HG03139 (cell line): ENCODE measurements at regions not wholly inside any gene's neighbourhood (a gene's known extent, or its start where the extent isn't known, plus 50 kb on each side); places are given as distances from the start of the nearest gene placed in this dataset.
"Not testable (repeated sequence)": the region's sequence is repeated elsewhere in the genome, so short reads cannot be mapped to it uniquely, and the experiment has no call there.

Experiments
- ATAC-seq: cut with Tn5 transposase; IDR thresholded peaks from one replicate; pipeline ENCODE4 v1.9.1; 2021; ENCODE audit not compliant: unreplicated experiment

DNA sequence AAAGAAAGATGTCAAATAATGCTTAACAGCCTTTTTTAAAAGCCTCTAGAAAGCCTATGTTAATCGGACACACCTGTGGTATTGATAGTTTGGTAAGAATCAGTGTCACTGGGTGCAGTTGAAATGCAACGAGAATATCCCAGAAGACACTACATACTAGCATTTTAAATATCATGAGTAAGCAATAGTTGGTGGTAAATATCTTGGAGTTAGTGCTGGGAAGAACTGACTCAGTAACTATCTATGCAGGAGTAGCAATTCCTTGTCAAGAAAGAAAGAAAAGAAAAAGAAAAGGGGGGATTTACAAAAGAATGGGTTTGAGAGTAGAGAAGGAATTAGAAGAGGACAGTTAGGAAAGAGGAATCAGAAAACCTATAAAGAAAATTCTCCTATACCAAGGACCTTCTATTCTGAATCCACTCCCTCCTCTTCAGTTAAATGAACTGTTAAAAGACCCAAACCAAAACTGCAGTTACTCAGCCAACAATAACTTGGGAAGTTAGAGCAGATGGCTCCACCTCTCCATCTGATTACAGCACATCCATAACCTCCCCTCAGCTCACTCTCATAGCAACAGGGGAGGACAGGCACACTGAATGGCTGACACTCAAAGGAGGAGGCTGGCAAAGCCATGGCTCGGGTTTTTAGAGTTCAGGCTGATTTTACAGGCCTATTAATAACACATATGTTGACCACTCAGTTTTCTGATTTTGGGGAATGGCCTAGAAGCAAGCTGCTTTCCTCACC is 207.6 kb upstream of the MDFIC2 start:
- no peak for ATAC-seq

DNA sequence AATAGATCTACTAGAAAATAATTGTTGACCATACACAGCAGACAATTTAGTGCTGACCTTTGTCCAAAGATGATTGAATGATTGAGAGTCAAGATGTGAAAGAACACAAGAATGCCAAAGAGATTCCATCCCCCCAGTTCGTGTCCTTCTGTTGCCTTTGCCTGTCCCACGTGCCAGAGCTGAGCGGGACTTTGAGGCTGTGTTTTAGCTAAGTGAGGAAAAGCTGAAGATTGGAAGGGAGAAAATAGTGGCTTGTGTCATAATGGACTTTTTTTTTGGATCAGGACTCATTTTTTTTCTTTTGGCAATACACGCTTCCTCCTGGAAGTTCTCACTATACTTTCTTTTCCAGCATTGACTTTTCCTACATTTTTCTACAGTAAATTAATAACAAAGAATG is 206.6 kb upstream of the MDFIC2 start:
- ATAC-seq, result no peak

DNA sequence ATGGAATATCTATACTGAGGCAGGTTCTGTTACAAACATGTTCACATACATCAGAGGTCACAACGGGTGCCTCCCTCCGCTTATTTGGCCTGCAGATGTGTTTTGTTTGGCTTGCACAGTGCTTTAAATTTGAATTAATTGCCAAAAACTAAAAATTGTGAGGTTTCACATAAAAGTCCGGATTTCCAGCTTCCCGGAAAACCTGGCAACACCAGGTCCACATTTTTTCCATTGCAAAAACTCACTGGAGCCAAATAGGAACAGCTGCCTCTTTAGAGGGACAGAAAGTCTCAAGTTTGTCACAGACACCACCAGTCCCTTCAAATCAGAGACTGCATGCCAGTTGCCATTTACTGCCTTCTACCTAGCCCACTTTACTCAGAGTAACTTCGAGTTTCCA is 205.9 kb upstream of the MDFIC2 start:
- no peak for ATAC-seq

DNA sequence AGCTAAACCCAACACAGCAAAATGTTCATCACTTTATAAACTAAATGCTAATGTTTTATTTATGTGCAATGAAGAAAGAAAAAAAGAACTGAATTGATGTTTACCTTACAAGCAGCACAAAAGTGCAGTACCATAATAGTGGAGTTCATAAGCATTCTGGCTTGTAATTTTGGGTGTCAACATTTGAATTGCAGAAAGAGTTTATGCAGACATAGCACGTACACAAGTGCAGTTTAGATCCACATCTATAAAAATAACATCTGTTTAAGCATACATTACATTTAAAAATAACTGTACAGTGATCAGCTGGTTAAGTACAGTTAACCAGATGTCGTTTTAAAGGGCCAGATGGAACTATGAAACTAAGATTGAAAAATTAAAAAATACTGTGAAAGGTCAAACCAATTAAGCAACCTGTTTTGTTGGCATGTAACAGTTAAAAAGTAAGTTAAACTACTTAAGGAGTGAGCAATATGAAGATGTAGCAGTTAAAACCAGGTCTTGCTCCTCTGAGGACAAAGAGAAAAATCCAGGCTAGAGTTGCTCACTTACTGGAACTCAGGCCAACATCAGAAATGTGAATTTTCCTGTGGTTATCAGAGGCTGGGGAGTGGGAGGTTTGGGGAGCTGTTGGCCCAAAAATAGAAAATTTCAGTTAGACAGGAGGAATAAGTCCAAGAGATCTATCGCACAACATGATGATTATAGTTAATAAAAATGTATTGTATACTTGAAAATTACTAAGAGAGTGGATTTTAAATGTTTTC is 204.9 kb upstream of the MDFIC2 start:
- ATAC-seq, result no peak

DNA sequence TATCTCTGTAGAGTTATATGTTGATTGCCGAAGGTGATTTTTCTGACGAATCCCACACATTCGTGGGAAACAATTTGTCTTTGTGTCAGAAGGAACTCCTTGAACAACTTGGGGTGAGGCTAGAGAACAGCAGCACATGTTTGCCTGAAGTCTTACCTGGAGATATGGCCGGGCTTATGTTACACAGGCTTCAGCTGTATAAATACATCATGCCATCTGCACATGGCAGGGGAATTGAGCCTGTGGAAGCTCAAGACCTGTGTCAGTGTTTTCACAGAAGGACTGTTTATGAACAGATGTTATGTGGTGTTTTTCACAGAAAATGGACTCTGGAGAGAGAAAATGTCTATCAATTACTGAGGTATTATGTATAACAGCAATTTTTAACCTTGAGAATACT is 203.6 kb upstream of the MDFIC2 start:
- ATAC-seq, result no peak

DNA sequence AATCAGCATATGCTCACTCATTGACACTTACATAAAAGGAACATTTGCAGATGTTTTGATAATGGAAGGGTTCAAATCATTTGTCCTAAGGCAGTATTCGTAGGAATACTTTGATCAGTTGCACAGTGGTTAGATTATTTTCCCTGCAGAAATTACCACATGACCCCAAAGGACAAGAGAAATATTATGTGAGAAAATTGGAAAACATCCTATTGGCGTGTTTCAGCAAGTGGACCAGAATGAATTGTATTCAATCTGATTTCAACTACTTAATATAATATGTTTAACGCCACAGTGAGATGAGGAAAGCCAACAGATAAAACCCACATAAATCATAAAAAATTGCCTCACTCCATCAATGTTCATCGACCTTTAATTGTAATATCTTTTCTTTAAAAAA is 195.0 kb upstream of the MDFIC2 start:
- ATAC-seq, result no peak

DNA sequence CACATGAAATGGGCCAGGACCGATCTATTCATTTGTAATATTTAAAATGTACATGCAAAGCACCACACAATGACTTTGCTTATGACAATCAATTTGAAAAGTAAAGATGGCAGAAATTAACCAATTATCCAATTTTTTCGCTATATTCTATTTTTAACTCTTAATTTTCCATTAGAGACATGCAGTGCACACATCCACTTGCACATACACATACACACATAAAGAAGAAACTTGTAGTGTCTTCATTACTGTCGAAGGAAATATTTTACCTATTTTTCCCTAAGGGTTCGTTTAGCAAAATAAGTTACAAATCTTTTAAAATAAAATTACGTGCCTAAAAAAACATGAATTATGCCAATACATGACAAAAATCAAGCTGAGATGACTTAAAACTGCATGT is 194.3 kb upstream of the MDFIC2 start:
- no peak for ATAC-seq

DNA sequence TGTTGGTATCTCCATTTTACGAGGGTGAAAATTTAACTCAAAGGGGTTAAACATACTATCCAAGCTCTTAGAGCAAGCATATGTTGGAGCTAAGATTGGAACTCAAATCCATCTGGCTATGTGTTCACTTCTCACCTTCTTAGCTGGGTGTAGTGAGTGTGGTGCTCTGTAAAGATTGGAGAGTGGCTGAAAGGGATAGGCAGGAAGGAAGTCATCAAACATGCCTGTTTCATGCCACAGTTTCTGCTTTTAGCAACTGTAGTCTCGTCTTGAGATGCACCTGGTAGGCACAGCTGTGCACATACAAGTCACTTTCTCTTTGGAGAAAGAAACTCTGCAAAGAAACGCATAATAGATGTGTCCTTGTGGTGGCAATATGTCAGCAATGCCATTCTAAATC is 189.1 kb upstream of the MDFIC2 start:
- ATAC-seq, result no peak

DNA sequence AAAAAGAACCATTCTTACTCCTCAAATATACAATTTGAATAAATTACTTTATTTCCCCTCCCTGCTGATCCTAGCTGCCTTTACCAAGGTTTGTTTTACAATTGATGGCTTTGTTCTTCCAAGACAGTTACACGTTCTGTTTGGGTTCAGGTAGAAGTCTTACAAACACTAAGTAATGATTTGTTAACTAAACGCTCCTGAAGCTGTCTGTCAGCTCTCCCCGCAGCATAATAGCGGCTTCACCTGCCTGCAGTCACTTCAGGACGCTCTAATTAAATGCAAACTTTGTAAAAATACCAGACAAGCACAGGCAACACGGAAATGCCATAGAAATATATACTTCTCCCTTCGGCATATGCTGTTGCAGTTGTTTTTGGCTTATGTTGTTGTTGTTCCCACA is 176.4 kb upstream of the MDFIC2 start:
- no peak for ATAC-seq

DNA sequence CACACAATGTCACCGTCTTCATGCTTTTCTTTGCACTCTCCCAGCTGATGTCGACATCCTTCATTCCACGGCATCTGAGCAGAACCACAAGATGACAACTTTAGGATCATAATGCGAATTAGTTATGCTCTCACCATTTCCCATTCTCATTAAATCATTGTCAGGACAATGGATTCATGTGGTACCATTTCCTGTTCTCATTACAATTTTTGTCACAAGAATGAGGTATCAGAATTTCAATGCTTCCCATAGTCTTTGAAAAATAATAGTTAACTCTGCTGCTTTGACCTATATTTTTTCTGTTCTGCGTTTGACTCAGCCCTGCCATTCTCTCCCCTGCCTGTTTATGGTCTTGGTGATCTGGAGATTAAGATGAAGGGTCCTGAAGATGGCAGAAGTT is 175.7 kb upstream of the MDFIC2 start:
- ATAC-seq, result no peak

DNA sequence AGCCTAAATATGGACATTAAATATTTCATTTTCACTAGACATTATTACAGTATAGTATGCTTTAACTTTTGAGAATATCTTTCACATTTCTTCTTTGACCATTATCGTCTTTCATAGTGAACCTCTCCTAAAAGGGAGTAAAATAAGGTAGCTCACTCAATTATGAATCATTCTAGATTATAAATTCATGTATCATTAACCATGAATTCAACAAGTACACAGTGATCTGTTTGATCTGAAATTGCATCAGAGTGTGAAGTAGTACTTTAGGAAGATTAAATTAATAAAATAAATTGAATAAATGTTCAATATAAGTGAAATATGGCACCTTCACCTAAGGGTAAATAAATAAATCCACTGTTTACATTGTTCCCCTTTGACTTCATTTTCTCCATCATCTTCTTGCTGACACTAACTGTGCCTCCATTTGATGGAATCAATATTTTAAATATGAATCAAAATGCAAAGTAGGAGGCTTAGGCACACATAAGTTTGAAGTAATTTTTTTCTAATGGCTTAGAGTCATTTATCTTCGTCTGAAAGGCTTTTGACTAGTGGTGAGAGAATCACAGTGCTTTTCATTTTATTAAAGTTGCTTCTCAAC is 174.1 kb upstream of the MDFIC2 start:
- no peak for ATAC-seq

DNA sequence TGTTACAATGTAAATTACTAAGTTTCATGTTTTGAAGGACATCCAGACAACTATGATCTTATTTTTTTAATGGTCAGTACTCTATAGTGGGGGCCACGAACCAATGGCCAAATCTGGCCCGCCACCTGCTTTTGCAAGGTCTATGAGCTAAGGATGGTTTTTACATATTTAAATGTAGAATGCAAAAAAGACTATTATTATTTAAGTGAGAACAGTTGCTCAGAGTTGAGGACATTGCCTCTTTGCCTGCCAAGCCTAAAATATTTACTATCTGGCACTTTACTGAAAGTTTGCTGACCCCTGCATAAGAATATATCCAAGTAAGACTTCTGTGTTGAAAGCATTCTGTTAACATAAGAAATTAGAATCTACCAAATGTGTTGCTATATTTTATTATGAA is 163.7 kb upstream of the MDFIC2 start:
- no peak for ATAC-seq

DNA sequence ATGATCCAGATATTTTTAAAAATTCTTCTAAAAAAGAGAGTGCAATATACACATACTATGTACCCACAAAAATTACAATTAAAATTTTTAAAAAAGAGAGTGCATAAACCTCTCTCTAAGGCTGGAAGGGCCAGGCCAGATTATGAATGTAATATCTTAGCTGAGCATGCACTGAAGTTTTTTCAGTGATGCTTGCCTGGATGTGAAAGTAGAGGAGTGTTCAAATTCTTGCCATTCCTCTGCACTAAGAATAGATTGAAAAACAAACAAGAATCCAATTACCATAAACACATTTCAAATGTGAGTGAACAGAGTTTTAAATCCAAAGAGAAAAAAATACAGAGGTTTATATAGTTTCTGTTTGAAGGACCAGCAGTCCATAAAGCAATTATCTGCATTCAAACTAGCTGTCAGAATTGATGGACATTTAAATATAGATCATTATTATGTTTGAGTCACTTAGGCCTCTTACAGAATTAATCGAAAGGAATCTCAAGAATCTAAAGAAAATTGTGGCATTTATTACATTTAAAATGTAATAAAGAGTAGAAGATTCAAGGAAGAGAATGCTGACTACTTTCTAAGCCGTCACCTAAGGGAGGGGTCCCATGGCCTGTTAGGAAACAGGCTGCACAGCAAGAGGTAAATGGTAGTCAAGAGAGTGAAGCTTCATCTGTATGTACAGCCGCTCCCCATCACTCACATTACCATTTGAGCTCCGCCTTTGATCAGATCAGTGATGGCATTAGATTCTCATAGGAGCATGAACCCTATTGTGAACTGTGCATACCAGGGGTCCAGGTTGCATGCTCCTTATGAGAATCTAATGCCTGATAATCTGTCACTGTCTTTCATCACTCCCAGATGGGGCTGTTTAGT is 159.3 kb upstream of the MDFIC2 start:
- ATAC-seq, result no peak

DNA sequence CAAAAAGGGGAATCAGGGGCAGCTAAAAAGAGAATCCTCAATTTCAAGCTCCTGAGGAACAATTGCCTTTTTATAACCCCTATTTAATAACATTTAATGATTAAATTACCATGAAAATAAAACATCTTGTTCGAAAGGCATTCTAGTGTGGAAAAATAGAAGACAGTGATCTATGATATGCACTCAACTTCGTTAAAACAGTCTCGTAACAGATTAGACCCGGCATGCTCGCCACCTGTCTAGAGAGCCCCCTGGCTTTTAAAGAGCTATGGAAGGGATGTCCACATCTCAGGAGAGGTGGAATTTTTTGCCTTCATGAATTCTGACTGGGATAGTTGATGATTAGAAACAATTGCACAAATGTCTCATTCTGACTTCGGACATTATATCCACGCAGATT is 153.7 kb upstream of the MDFIC2 start:
- ATAC-seq, result no peak

DNA sequence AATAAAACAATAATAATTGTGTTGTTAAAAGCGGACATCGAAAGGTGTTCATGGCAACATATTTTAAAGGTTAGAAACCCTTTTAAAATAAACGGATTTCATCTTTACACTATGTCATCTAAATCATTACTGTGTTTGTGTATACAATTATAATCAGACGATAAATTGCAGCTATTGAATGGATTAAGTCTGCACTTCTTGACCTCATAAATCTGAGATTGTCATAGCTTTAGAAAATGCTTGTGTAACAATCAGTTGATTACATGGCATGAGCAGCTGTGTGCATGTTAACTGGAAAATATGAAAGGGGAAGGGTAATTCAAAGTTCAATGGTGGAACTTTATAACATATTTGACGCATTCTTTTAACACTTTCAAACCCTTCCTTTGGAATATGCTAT is 152.4 kb upstream of the MDFIC2 start:
- no peak for ATAC-seq

DNA sequence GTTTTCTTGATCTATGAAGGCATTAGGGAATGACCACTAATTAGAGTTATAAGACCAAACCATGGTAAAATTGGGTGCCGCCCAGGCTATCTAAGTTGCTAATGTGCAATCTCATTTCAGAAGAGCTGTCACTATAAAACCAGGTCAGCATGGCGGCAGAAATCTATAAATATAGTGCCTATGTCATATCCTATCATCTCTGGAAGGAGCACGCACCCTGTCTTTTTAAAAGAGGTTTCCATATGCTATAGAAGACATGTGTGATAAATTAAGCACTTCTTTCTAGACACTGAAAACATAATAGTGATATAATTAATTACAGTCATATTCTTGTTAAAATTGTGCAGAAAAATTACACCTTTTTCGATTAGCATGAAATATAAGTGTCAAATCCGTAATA is 152.0 kb upstream of the MDFIC2 start:
- ATAC-seq, result no peak

DNA sequence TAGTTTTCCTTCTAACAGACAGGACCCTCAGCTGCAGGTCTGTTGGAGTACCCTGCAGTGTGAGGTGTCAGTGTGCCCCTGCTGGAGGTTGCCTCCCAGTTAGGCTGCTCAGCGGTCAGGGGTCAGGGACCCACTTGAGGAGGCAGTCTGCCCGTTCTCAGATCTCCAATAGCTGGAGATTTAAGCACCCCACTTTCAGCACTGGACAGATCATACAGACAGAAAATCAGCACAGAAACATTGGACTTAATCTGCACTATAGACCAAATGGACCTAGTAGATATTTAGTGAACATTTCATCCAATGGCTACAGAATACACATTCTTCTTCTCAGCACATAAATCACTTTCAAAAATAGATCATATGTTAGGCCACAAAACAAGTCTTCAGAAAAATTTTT is 137.8 kb upstream of the MDFIC2 start:
- ATAC-seq, result not testable (repeated sequence)

DNA sequence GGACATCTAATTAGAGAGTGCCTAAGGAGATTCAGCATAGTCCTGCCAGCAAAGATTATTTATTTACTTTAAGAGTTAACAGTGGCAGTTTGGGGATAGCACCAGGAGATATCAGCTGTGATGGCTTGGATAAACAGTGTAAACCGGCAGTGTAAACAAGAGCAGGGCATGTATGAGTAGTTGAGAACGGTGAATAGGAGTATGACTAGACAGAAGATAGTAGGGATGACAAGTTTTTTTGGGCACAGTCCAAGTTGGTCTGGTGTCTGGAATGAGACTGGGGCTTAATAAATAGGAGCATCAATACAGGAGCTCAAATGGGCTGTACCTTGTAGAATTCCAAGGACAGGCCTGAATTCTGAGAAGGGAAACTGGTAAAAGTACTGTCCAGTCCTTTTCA is 123.0 kb upstream of the MDFIC2 start:
- ATAC-seq, result not testable (repeated sequence)

DNA sequence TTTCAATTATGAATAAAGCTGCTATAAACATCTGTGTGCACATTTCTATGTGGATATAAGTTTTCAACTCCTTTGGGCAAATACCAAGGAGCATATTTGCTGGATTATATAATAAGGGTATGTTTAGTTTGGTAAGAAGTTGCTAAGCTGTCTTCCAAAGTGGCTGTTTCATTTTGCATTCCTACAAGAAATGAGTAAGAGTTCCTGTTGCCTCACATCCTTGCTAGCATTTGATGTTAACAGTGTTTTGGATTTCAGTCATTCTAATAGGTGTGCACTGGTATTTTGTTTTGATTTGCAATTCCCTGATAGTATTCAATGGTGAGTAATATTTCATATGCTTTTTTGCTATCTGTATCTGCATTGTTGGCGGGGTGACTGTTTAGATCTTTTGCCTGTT is 120.7 kb upstream of the MDFIC2 start:
- ATAC-seq, result no peak

DNA sequence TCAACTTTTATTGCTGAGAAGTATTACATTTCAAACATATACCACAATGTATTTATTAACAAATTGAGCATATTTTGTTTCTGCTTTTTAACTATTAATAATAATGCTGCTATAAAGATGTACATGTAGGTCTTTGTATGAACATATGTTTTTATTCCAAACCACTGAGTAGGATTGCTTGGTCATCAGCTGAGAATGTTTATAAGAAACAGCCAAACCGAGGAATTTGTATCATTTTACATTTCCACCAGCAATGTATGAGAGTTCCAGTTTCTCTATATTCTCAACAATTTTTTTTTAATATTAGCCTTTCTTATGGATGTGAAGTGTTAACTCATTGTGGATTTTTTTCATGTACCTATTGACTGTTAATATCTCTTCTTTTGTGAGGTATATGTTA is 119.5 kb upstream of the MDFIC2 start:
- ATAC-seq, result no peak

DNA sequence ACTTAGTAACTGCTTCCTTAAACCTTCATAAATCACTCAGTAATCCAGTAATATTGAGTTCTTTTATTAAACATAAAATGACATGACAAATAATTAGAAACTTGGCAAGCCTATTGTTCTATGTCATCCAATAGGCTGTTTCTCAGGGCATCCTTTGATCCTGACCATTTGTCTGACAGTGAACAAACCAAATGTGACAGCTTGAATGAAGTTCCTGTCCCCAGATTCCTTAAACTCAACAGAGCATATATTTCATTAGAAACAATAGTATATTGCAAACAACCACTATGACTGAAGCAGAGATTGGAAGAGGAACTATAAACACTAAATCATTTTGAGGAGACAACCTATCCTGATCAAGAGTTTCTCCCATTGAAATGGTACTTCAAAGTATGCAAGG is 113.6 kb upstream of the MDFIC2 start:
- no peak for ATAC-seq
